HG02884 (cell line): ENCODE measurements at regions not wholly inside any gene's neighbourhood (a gene's known extent, or its start where the extent isn't known, plus 50 kb on each side); places are given as distances from the start of the nearest gene placed in this dataset.

Experiments used
- ATAC-seq: cut with Tn5 transposase; IDR thresholded peaks from one replicate; pipeline ENCODE4 v1.9.1; 2021; ENCODE audit warnings: mild to moderate bottlenecking, moderate library complexity; ENCODE audit not compliant: unreplicated experiment

DNA sequence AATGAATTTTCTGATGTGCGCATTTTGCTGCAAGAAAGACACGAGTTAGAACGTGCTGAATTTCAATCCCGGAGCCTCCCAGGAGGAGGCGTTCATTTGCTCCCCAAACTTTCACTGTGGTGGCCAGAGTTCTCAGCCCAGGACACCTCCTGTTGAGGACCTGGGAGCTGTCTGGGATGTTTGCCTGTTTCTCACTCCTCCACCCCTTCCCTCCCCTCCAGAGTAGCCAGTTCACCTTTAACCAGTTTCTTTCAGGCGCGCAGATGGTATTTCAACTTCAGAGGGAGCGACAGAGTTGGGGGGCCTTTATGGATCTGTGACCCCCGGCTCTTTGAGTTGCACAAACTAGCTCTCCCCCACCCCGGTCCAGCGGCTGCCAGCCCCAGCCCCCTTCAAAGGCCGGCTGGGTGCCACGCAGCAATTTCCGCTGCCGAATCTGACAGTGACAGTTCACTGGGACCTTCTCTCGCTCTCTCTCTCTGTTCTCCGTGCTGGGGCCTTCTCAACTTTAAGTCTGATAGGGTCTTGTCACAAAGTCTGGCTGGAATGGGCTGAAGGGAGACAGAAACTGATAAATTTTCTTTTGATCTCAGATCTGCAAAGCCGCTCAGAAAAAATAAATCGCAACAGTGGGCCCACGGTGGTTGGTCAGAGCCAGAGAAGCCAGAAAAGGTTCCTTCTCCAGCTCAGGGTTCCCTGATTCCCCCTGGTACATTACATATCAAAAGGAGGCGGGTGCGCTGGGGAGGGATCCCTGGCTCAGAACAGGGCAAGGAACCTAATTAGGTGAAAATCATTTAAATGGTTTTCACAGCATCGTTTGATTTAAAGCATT lies 100.0 kb upstream of the STX18 start:
- ATAC-seq: no peak

DNA sequence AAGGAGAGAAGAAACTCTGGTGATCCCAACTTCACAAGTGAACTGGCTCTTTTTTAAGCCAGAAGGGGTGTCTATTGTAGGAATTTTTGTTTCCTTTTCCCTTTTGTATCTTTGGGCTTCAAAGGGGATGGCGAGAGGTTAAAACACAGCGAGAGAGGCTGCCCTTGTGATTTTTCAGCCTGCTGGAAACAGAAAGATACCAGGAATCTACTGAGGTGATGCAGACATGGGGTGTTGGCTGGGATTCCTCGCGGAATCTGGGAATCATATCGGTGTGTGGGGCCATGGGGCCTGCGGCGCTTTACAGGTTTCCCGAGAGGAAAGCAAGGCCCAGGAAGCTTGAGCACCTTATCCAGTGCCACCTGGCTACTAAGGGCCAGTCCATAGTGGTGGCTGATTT lies 99.4 kb upstream of the STX18 start:
- no peak for ATAC-seq

DNA sequence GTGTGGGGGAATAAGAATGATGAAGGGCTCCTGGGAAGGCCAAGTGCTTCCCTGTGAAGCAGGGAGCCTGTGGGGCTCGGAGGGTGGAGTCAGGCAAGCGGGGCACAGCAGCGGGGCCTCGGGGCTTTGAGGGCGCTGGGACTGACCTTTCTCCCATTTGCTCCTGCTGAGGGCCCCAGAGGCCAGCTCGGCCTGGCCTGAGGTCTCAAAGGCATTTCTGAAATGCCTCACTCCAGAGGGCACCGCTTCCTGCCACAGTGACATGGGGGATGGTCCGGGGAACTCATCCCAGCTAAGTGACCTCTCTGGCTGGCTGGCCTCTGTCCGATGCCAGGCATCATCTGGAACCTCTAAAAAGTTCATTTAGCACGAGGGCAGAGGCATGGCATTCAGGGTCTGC lies 98.8 kb upstream of the STX18 start:
- no peak for ATAC-seq

DNA sequence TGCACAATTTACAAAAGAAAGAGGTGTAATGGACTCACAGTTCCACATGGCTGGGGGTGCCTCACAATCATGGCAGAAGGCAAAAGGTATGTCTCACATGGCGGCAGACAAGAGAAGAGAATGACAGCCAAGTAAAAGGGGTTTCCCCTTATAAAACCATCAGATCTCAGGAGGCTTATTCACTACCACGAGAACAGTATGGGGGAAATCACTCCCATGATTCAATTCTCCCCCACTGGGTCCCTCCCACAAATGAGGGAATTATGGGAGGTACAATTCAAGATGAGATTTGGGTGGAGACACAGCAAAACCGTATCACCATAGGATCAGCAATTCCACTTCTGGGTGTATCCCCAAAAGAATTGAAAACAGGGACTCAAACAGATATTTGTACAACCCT lies 97.5 kb upstream of the STX18 start:
- no peak for ATAC-seq

DNA sequence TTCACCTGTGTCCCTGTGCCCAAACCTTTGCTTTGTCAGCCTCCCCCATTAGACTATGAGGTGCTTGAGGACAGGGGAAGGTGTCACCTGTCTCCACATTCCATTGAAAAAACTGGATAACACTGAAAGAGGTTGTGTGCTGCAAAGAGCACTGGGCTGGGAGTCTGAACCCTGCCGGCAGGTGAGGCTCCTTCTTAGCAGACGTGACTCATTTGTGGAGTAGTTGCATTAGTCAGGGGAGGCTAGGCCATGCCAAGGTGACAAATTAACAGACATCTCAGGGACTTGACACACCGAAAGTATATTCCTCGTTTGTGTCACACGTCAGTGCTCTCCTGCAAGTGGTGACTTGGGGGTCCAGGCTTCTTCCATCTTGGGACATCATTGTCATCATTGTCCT lies 95.9 kb upstream of the STX18 start:
- ATAC-seq: peak; percentile 86

DNA sequence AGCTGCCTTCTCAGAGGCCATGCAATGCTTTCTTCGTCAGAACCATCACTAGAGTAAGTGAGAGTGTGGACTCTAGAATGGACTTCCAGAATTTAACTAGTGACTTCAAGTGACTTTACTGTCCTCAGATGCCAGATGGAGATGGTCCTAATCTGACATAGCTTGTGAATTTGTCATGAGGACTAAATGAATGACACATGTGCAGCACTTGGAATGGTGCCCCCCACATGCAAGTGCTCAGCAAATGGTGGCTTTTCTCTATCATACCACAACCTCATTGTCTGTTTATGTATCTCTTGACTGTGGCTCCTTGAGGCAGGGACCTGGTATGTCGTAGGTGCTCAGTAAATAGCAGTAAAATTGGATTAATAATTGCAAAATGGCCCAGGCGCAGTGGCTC lies 91.6 kb upstream of the STX18 start:
- no peak for ATAC-seq

DNA sequence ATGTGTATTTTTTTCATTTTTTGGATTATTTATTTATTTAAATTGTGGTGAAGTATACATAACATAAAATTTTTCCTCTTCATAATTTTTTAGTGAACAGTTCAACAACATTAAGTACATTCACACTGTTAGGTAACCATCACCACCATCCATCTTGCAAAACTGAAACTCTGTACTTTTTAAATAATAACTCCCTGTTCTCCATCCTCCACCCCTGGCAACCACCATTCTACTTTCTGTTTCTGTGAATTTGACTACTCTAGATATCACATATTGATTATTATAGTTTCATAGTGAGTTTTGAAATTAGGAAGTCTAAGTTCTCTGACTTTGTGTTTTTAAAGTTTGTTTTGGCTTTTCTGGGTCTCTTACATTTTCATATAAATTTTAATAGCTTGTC lies 89.3 kb upstream of the STX18 start:
- peak; percentile 92 for ATAC-seq

DNA sequence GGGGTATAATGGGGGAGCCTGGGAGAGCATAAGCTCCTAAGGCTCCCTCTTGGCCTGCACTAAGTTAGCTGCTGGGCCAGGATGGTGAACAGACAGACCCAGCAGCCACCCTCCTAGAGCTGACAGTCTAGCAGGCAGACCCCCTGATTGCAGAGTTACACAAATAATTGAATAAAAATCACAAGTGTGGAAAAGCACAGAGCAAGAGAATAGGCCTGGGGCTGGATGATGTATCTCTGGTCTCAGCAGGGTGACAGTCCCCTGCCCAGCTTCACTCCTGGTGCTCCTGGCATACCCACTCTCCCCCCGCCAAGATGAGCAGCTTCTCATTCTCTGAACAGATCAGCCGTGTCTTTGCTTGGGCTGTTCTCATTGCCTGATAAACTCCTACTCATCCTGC lies 86.1 kb upstream of the STX18 start:
- no peak for ATAC-seq

DNA sequence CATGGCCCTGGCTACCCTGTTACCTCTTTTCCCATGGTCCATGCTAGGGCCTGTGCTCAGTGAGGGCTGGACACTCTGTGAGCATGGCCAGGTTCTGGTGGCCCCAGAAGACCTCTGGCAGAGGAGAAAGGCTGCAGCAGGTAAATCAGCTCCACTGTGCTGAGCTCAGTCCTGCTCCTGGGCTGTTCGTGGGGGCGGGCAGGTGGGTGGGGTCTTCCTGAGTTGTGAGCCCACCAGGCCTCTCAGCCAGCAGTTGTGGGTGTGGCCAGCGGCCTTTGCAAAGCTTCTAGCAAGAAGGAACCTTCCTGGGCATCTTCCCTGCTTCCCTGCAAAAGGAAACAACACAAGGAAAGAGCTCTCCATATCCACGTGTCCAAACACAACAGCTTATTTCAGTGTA lies 85.3 kb upstream of the STX18 start:
- ATAC-seq: no peak

DNA sequence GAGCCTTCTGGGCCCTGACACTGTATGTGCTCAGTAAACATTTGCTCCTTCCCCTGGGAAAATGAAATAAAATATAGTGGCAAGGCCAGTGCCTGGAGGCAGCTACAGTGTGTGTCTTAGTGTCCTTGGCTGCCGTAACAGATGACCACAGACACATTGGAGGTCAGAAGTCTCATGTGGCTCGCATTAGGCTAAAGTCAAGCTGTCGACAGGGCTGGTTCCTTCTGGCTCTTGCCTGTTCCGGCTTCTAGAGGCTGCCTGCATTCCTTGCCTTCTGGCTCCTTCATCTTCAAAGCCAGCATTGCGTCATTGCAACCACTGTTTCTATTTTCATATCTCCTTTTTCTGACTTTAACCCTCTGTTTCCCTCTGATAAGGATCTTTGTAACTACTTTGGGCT lies 83.6 kb upstream of the STX18 start:
- ATAC-seq: no peak

DNA sequence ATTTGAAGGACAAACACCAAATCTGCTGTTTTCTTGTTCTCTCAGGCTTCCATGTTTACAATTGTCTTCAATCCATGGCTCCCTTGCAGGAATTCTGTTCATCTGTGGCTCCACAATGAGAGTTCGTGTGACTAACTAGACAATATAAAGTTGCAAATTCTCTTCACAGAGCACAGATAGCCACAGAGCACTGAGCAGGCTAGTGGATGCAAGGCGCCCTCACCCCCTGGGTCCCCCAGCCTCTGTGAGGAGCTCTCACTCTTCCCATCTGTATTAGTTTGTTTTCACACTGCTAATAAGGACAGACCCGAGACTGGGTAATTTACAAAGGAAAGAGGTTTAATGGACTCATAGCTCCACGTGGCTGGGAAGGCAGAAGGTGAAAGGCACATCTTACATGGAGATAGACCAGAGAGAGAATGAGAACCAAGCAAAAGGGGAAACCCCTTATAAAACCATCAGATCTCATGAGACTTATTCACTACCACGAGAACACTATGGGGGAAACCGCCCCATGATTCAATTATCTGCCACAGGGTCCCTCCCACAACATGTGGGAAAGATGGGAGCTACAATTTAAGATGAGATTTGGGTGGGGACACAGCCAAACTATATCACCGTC lies 82.5 kb upstream of the STX18 start:
- no peak for ATAC-seq

DNA sequence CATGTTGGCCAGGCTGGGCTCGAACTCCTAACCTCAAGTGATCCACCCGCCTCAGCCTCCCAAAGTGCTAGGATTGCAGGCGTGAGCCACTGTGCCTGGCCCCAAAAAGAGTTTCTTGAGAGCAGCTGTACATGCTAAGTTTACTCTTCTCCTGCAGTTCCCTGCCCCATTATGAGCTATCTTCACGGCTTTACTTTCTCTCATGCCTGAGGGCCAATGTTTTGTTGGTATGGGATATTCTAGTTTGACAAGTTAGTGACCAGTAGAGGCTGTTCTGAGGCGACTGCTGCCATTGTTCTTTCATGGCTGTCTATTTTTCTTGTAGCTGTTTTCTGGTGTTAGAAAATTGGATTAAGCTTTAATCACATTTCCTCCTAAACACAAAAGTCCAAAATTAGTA lies 78.0 kb upstream of the STX18 start:
- no peak for ATAC-seq

DNA sequence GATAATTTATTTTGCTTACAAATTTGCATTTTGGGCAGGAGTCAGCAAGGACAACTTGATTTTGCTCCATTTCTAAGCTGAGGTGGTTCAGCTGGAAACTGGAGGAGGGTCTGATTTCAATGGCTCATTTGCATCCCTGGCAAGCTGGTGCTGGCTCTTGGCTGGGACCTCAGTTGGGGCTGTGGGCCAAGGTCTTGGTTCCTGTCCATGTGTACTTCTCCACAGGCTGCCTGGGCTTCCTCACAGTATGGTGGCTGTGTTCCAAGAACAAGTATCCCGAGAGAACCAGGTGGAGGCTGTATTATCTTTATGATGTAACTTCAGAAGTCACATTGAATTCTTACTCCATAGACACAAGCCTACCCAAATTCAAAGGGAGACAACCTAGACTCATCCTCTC lies 77.0 kb upstream of the STX18 start:
- no peak for ATAC-seq

DNA sequence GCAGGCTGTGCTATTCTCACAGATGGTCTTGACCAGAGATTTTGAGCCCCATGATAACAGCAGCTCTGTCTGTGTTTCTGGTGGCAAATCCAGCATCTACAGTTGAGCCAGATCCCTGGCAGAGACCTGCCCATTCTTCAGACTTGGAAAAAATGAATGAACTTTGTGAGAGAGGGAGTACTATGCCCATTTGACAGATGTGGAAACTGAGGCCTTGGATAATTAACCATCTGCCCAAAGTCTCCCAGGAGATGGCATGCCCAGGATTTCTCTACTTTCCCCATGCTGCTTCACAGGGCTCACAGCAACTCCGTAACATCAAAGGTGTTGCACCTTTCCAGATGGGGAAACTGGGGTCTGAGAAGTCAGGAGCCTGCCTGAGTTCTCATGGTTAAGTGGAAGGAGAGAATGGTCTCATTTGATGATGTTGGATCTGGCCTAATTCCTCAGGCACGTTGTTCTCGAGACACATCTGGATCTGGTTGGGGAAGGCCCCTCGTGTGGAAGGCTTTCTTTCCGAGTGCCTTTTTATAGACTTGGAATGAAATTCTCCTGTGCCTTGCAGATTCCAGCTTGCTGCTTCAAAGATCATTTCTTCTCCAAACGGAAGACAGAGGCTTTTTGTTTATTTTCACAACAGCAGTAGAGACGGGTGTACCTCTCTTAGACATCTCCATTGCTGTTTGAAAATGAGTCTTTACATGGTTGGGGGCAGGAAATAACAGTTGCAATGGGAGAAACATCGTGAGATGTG lies 73.3 kb upstream of the STX18 start:
- ATAC-seq: no peak

DNA sequence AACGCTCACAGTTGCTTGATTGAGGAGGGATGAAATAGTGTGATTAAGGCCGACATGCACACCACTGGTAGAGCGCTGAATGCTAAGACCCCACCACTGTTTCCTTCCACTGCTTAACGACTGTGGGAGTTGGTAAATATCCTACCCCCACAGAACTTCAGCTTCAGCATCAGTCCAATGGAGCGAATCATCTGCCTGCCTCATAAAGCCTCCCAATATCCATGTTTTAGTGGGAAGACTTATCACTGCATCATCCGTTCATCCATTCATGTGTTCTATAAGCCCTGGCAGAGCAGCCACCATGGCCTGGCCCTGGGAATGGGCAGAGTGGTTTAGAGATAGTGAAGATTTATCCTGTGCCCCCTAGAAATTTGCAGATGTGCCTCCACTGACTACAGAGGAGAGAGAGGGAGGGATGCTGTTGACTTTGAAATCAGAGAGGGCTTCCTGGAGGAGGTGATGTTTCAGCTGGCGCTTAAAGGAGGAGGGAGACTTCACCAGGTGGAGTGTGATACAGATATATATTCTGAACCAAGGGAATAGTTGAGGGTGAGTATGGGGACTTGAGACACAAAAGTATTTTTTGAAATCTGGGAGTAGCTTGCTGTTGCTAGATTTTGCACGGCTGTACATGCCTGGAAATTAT lies 71.9 kb upstream of the STX18 start:
- no peak for ATAC-seq

DNA sequence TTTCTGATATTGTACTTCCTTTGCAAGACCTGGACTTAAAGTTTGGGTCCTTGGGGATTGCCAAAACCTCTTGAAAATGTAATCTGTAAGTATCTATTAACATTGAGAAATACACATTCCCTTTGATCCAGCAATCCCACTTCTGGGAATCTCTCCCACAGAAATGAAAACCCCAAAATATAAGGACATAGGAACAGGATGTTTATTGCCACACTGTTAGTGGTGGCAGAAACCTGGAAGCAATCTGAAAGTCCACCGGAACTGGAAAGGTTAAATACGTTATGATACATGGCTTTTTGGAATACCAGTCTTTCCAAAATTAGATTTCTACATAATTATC lies 71.2 kb upstream of the STX18 start:
- ATAC-seq: no peak

DNA sequence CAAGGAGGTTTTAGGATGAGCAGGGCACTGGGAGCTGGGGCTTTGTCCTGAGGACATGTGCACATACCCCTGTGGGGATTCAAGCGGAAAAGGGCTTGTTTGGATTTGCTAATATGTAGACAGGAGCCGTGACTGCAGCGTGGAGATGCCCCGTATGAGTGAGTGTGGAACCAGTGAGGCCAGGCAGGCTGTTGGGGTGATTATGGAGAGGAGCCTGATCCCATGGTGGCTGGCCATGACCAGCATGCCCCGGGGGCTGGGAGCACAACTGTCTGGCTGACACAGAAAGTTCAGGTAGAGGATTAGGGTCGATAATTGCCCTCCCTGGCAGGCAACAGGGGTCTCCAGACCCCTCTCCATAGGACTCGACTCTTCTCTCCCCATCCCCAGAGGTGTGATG lies 68.8 kb upstream of the STX18 start:
- no peak for ATAC-seq

DNA sequence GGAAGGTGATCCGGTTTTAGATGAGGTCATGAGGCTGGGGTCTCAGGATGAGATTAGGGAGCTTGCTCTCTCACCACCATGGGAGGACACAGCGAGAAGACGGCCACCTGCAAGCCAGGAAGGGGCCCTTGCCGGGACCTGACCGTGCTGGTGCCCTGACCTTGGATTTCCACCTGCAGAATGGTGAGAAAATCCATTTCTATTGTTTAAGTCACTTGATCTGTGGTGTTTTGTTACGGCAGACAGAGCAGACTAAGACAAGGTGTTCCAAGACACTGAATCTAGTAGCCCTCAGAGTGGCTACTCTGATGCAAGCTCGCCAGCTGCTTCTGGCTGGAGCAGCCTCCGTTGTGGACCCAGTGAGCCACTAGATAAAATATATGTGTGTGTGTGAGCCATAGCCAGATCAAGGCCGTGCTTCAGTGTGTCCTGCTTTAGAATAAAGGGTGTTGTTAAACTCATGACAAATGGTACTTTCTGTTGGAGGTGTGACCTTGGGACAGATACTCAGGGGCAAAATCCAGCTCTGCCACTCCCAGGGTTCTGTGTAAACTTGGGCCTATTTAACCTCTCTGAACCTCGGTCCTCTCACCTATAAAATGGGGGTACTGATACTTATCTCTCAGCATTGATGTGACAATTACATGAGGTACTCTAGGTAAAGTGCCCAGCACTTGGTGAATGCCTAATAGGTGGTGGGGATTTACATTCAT lies 67.9 kb upstream of the STX18 start:
- no peak for ATAC-seq

DNA sequence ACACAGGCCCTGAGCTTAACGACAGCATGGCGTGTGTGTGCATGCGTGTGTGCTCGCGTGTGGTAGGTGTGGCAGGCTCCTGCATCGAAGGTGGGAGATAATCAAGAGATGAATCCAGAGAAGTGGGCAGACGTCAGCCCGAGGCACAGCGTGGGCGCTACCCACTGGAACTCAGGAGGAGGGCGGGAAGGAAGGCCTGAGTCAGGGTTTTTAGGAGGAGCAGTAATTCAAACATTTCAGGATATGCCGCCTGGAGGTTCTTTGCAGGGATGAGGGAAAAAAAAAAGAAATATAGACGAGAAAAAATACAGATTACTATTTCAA lies 66.3 kb upstream of the STX18 start:
- ATAC-seq: no peak

DNA sequence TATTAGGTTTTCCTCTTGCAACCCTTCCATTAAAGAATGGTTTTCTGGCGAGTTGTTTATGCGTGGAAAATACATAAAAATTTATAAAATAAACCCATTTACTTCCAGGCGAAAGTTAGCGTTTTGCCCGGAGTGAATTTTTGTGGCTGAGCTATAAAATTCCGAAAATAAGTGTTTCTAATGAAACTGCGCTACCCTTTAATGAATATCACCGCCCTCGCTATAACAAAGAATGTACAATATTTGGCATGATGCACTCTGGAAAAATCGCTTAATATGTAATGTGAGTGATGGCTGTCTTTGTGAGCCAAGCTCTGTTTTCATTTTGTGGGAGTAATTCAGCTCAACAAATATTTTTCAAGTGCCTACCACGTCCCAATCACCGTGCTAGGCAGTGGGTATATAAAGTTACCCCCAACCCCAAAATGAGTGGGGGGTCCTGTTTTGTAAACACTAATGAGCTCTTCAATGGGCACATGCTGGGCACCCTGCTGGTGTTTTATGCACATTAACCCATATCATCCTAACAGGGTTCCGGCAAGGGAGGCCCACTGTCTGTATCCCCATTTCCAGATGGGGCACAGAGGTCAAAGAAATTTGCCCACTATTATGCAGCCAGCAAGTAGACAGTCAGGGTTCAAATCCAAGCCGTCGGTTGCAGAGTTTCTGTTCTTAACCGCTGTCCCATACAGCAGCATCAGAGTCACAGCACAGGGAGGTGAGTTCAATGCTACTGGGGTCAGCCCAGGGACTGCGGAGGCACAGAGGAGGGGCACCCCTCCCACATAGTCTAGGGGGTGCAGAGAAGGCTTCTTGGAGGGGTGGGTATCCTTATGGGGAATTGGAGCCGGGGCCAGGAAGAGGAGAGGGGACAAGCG lies 65.7 kb upstream of the STX18 start:
- ATAC-seq: no peak
